ENCODE measurements at regions not wholly inside any gene's neighbourhood (a gene's known extent, or its start where the extent isn't known, plus 50 kb on each side); places are given as distances from the start of the nearest gene placed in this dataset.

- peak; percentile 51 to 65 for TF ChIP-seq REST (IDR thresholded peaks at IDR 0.05; ENCODE audit: insufficient read depth in 1 of 2, low read depth in 2 of 2, low read length in 2 of 2)
- TF ChIP-seq TAF1 (IDR thresholded peaks at IDR 0.05; ENCODE audit: borderline replicate concordance, insufficient read depth, low read length), result no peak
Observed at GRCh38 chr6:68141190-68141589, 493.9 kb upstream of the ADGRB3 start.
